Endodermal cell (in vitro differentiated cells): ENCODE measurements at regions not wholly inside any gene's neighbourhood (a gene's known extent, or its start where the extent isn't known, plus 50 kb on each side); places are given as distances from the start of the nearest gene placed in this dataset.
A peak's percentile ranks its signal among the peaks of the same experiment; 100 is the strongest.

Source experiments
- DNase-seq: peaks from one replicate; pipeline ENCODE4 v3.0.0-alpha.2; 2017
- H3K27ac ChIP-seq: 2 replicates; pipeline ENCODE4 v1.5.1; 2013; ENCODE audit warnings: mild to moderate bottlenecking, low read depth, low read length, moderate library complexity
- H3K27me3 ChIP-seq: 2 replicates; pipeline ENCODE4 v1.6.1; 2013; ENCODE audit warnings: mild to moderate bottlenecking, low read length, moderate library complexity; ENCODE audit not compliant: insufficient read depth, control insufficient read depth, poor library complexity, severe bottlenecking
- H3K36me3 ChIP-seq: 2 replicates; pipeline ENCODE4 v1.7.0; 2013; ENCODE audit warnings: mild to moderate bottlenecking, low read length, moderate library complexity; ENCODE audit not compliant: control insufficient read depth, insufficient read depth
- H3K4me1 ChIP-seq: one replicate; pipeline ENCODE4 v1.7.0; 2013; ENCODE audit warnings: low read length; ENCODE audit not compliant: control insufficient read depth, insufficient read depth
- H3K4me3 ChIP-seq: 2 replicates; pipeline ENCODE4 v1.5.1; 2013; ENCODE audit warnings: mild to moderate bottlenecking, low read length, moderate library complexity
- H3K9ac ChIP-seq: 2 replicates; pipeline ENCODE4 v1.6.1; 2013; ENCODE audit warnings: mild to moderate bottlenecking, low read length, moderate library complexity; ENCODE audit not compliant: poor library complexity, severe bottlenecking; ENCODE audit errors: extremely low read depth
- H3K9me3 ChIP-seq: 2 replicates; pipeline ENCODE4 v1.6.1; 2013; ENCODE audit warnings: mild to moderate bottlenecking, low read length, moderate library complexity; ENCODE audit not compliant: control insufficient read depth
- H3K27ac Mint-ChIP-seq: 2 replicates; pipeline ENCODE4 v1.8.0; 2020; ENCODE audit warnings: mixed read lengths
- H3K27me3 Mint-ChIP-seq: 2 replicates; pipeline ENCODE4 v1.8.0; 2021; ENCODE audit warnings: mild to moderate bottlenecking, mixed read lengths; ENCODE audit not compliant: insufficient read depth
- H3K36me3 Mint-ChIP-seq: 2 replicates; pipeline ENCODE4 v1.8.0; 2020; ENCODE audit warnings: low read depth, mixed read lengths
- H3K4me1 Mint-ChIP-seq: 2 replicates; pipeline ENCODE4 v1.8.0; 2020; ENCODE audit warnings: mixed read lengths
- H3K4me3 Mint-ChIP-seq: 2 replicates; pipeline ENCODE4 v1.8.0; 2020; ENCODE audit warnings: mild to moderate bottlenecking, moderate library complexity, mixed read lengths
- H3K9me3 Mint-ChIP-seq: 2 replicates; pipeline ENCODE4 v1.8.0; 2020; ENCODE audit warnings: mild to moderate bottlenecking, mixed read lengths
- WGBS, 2 experiments: methylation state at CpG; one replicate each; pipeline versions ENCODE4 v1.1.5 to v1.1.7; 2013; ENCODE audit warnings: missing lambda C conversion rate in 2 of 2, mixed read lengths in 1 of 2; ENCODE audit not compliant: insufficient coverage in 1 of 2, insufficient read length in 1 of 2; 5-methylcytosine and 5-hydroxymethylcytosine counted together
- TF ChIP-seq, protein P1 (sequence below): fragments of 200-600 bp; sonication (generic); conservative IDR thresholded peaks from 2 replicates; pipeline ENCODE4 v1.5.0; 2021; ENCODE audit warnings: antibody characterized with exemption, mild to moderate bottlenecking

DNA sequence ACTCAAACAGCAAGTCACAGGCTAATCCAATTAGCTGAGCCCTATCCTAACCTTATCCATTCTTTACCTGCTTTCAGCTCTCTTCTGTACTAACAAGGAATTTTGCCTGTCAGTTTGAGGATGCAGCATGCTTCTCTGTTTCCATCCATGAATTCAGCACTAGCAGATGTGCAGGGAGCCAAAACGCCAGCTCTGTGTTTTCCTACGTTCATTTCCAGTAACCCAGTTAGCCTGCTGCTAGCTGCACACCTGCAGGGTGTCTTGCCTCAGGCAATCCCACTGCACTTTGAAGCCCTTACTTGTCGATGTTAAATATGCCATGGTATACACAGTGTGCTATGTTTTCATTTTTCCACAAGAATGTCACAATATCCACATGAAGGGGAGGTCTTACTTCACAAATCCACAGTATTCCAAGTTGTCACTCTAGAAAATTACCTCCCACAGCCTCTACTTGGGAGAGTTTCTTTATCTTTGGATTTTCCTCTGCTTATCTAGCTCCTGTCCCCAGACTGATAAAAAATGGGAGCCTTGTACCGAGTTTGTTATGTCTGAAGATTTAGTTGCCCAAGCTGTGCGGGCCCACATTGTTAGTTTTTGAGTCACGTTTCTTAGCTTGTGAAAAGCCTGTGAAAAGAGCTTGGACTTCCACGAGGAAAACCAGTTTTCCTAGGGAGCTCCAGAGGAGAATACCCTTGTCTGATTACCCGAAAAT is 127.6 kb upstream of the HHIP start:
- Histone ChIP-seq H3K36me3 (no peaks in the 10 kb centered on the region), H3K4me3 (peak overlapping the region; percentile 67), H3K27me3 (no peaks in the 10 kb centered on the region), H3K27ac (no peak overlapping the region), H3K9ac (no peak overlapping the region), H3K4me1 (peaks cover 15% of the 10 kb centered on the region), H3K9me3 (no peaks in the 10 kb centered on the region)
- Mint-ChIP-seq H3K4me1 (peaks cover 40% of the 10 kb centered on the region), H3K27me3 (peaks cover 2% of the 10 kb centered on the region), H3K4me3 (no peak overlapping the region), H3K27ac (peak overlapping the region; percentile 76), H3K36me3 (no peaks in the 10 kb centered on the region), H3K9me3 (peaks cover 6% of the 10 kb centered on the region)
- WGBS, 2 experiments, result 54 to 62% methylated on average over 8 of the region's 8 CpGs
- DNase-seq, result peak; percentile 57
- TF ChIP-seq, protein P1, sequence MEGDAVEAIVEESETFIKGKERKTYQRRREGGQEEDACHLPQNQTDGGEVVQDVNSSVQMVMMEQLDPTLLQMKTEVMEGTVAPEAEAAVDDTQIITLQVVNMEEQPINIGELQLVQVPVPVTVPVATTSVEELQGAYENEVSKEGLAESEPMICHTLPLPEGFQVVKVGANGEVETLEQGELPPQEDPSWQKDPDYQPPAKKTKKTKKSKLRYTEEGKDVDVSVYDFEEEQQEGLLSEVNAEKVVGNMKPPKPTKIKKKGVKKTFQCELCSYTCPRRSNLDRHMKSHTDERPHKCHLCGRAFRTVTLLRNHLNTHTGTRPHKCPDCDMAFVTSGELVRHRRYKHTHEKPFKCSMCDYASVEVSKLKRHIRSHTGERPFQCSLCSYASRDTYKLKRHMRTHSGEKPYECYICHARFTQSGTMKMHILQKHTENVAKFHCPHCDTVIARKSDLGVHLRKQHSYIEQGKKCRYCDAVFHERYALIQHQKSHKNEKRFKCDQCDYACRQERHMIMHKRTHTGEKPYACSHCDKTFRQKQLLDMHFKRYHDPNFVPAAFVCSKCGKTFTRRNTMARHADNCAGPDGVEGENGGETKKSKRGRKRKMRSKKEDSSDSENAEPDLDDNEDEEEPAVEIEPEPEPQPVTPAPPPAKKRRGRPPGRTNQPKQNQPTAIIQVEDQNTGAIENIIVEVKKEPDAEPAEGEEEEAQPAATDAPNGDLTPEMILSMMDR, result no peak

DNA sequence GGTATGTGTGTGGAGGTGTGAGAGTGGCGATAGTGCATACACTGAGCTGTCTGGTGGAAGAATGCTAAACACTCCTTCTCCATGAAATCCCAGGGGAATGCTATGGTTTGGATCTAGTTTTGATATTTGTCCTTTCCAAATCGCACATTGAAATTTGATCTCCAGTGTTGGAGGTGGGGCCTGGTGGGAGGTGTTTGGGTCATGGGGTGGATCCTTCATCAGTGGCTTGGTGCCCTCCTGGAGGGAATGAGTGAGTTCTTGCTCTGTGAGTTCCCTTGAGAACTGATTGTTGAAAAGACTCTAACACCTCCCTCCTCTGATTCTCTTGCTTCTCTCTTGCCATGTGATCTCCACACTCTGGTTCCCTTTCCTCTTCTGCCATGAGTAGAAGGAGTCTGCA is 114.1 kb upstream of the HHIP start:
- no peaks in the 10 kb centered on the region for H3K27me3 Mint-ChIP-seq
- TF ChIP-seq, protein P1, result no peak
- Histone ChIP-seq H3K9ac (no peak overlapping the region), H3K4me1 (no peaks in the 10 kb centered on the region), H3K9me3 (no peaks in the 10 kb centered on the region), H3K27ac (no peak overlapping the region), H3K4me3 (no peak overlapping the region), H3K27me3 (no peaks in the 10 kb centered on the region), H3K36me3 (no peaks in the 10 kb centered on the region)
- H3K36me3 Mint-ChIP-seq, result no peaks in the 10 kb centered on the region
- H3K4me1 Mint-ChIP-seq, result peaks cover 6% of the 10 kb centered on the region
- H3K4me3 Mint-ChIP-seq, result no peak overlapping the region
- no peak overlapping the region for H3K27ac Mint-ChIP-seq
- 88% methylated on average over 2 of the region's 2 CpGs; no CpG with 5 or more reads in 1 of the 2 experiments for WGBS, 2 experiments
- DNase-seq, result no peak
- H3K9me3 Mint-ChIP-seq, result peaks cover 3% of the 10 kb centered on the region

DNA sequence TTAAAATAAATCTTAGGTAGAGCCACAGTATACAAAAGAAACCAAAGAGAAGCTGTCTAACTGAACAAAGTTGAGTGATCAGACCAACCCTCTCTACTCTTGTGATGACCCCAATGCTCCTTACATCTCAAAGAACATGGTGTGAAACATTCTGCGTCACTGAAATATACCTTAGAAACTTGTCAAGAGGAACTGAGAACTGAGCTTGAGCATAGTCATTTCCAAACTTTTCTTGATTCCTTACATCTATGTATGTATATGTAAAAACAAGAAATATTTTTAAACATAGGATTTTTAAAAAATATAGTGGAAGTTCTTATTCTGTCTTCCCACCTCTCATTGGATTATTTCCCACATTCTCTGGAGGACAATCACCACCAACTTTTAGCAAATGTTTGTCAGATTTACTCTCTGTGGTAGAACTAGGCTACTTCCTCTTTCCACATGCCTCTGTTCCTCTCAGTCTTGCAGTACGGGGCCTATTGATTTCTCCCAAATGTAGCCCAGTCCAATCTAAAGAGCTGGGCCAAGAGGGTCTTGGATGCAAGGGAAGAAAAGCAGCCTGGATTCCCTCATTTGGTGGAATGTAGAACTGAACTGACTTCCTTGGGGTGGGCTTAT is 98.2 kb upstream of the HHIP start:
- no peaks in the 10 kb centered on the region for H3K36me3 Mint-ChIP-seq
- Histone ChIP-seq H3K4me1 (no peaks in the 10 kb centered on the region), H3K27ac (no peak overlapping the region), H3K27me3 (no peaks in the 10 kb centered on the region), H3K9ac (no peak overlapping the region), H3K9me3 (peaks cover 17% of the 10 kb centered on the region), H3K36me3 (no peaks in the 10 kb centered on the region), H3K4me3 (no peak overlapping the region)
- DNase-seq, result no peak
- H3K4me3 Mint-ChIP-seq, result no peak overlapping the region
- no peaks in the 10 kb centered on the region for H3K4me1 Mint-ChIP-seq
- no peaks in the 10 kb centered on the region for H3K27me3 Mint-ChIP-seq
- 98 to 100% methylated on average over 1 to 2 of the region's 2 CpGs for WGBS, 2 experiments
- no peak overlapping the region for H3K27ac Mint-ChIP-seq
- peaks cover 23% of the 10 kb centered on the region for H3K9me3 Mint-ChIP-seq
- TF ChIP-seq, protein P1, result no peak
